A673 (cell line): ENCODE measurements at regions not wholly inside any gene's neighbourhood (a gene's known extent, or its start where the extent isn't known, plus 50 kb on each side); places are given as distances from the start of the nearest gene placed in this dataset.
"Not testable (repeated sequence)": the region's sequence is repeated elsewhere in the genome, so short reads cannot be mapped to it uniquely, and the experiment has no call there.

Experiments used
- BruUV-seq: library from RNA; stranded (reverse); fragments of 400-500 nt; replicated peaks from 2 replicates; lab custom pipeline; 2021; lab: Mats Ljungman, UMichigan
- CTCF ChIA-PET: fragments of 300-600 bp; sonication (Branson Sonifier 250); formaldehyde crosslinking; loops from one replicate; lab custom pipeline; 2022; ENCODE audit warnings: antibody characterized with exemption; lab: Charles Lee
- POLR2A ChIA-PET: fragments of 300-600 bp; sonication (Branson Sonifier 250); formaldehyde crosslinking; loops from one replicate; lab custom pipeline; 2022; ENCODE audit warnings: antibody characterized with exemption; ENCODE audit not compliant: low non-redundant PET; lab: Charles Lee
- DNase-seq: peaks from one replicate; pipeline ENCODE4 v3.0.0-alpha.2; 2015; ENCODE audit warnings: low spot score
- H3K27ac ChIP-seq: fragments of 200-600 bp; sonication (generic); 2 replicates; pipeline ENCODE4 v1.5.1; 2016; ENCODE audit warnings: mixed run types, low read depth, mild to moderate bottlenecking, mixed read lengths, antibody characterized with exemption, low read length; ENCODE audit not compliant: poor library complexity, severe bottlenecking
- H3K27me3 ChIP-seq: fragments of 200-600 bp; sonication (generic); replicated peaks from 2 replicates; pipeline ENCODE4 v1.6.1; 2017; ENCODE audit warnings: mixed run types, low read depth, mild to moderate bottlenecking, mixed read lengths, antibody characterized with exemption, low read length; ENCODE audit not compliant: insufficient read depth, poor library complexity
- H3K36me3 ChIP-seq: fragments of 200-600 bp; sonication (generic); 2 replicates; pipeline ENCODE4 v1.6.1; 2016; ENCODE audit warnings: mixed run types, mild to moderate bottlenecking, mixed read lengths, antibody characterized with exemption, low read length; ENCODE audit not compliant: insufficient read depth, poor library complexity, severe bottlenecking
- H3K4me1 ChIP-seq: fragments of 200-600 bp; sonication (generic); 2 replicates; pipeline ENCODE4 v1.6.1; 2017; ENCODE audit warnings: mixed run types, mild to moderate bottlenecking, mixed read lengths, antibody characterized with exemption, low read length; ENCODE audit not compliant: insufficient read depth, poor library complexity, severe bottlenecking
- H3K4me3 ChIP-seq: fragments of 200-600 bp; sonication (generic); 2 replicates; pipeline ENCODE4 v1.5.1; 2016; ENCODE audit warnings: low read depth, mixed run types, mild to moderate bottlenecking, mixed read lengths, low read length; ENCODE audit not compliant: poor library complexity, severe bottlenecking
- H3K9me3 ChIP-seq: fragments of 200-600 bp; sonication (generic); 2 replicates; pipeline ENCODE4 v1.6.1; 2016; ENCODE audit warnings: mixed run types, low read depth, mild to moderate bottlenecking, mixed read lengths, antibody characterized with exemption, low read length; ENCODE audit not compliant: poor library complexity, severe bottlenecking
- CTCF ChIP-seq: fragments of 300-800, 200-600 bp; sonication (generic); conservative IDR thresholded peaks from 2 replicates; pipeline ENCODE4 v1.5.1; 2017; ENCODE audit warnings: low read depth, mild to moderate bottlenecking, antibody characterized with exemption, low read length, moderate library complexity, mixed read lengths
- EZH2 ChIP-seq: fragments of 200-600 bp; sonication (generic); IDR thresholded peaks from 2 replicates; pipeline ENCODE4 v1.6.1; 2017; ENCODE audit warnings: borderline replicate concordance, low read depth, mild to moderate bottlenecking, mixed read lengths, antibody characterized with exemption, low read length; ENCODE audit not compliant: poor library complexity, severe bottlenecking
- intact Hi-C: fragments of 100-400 bp; cut with micrococcal nuclease; formaldehyde crosslinking; loops from one replicate; pipeline ENCODE4 v1.10.0; 2022; ENCODE audit not compliant: unreplicated experiment

- DNase-seq: no peak
- H3K9me3 ChIP-seq: no peaks in the 10 kb centered on the region
- H3K27ac ChIP-seq: no peak overlapping the region
- no peak overlapping the region for H3K4me3 ChIP-seq
- no peaks in the 10 kb centered on the region for H3K4me1 ChIP-seq
- H3K27me3 ChIP-seq: no peaks in the 10 kb centered on the region
- no peaks in the 10 kb centered on the region for H3K36me3 ChIP-seq
- no TSS peak for BruUV-seq
- ChIA-PET POLR2A (no interaction called here), CTCF (no interaction called here)
- no peak for TF ChIP-seq EZH2
- no peak for TF ChIP-seq CTCF
- intact Hi-C loops: no loop called here
Measured at GRCh38 chr7:124183649-124184048, 150.8 kb upstream of the TMEM229A start.

- Histone ChIP-seq H3K9me3 (no peaks in the 10 kb centered on the region), H3K4me1 (no peaks in the 10 kb centered on the region), H3K4me3 (no peak overlapping the region), H3K36me3 (no peaks in the 10 kb centered on the region), H3K27me3 (no peaks in the 10 kb centered on the region), H3K27ac (no peak overlapping the region)
- POLR2A ChIA-PET: no interaction called here
- BruUV-seq: no TSS peak
- intact Hi-C loops: no loop called here
- DNase-seq: no peak
- CTCF ChIA-PET: no interaction called here
- TF ChIP-seq CTCF (no peak), EZH2 (no peak)
Measured at GRCh38 chr7:124179641-124180040, 146.8 kb upstream of the TMEM229A start.

GRCh38 chr7:124177891-124178290 lies 145.0 kb upstream of the TMEM229A start:
- Histone ChIP-seq H3K36me3 (no peaks in the 10 kb centered on the region), H3K4me3 (no peak overlapping the region), H3K27ac (no peak overlapping the region), H3K9me3 (no peaks in the 10 kb centered on the region), H3K4me1 (no peaks in the 10 kb centered on the region), H3K27me3 (no peaks in the 10 kb centered on the region)
- no TSS peak for BruUV-seq
- POLR2A ChIA-PET: no interaction called here
- DNase-seq: no peak
- intact Hi-C loops: no loop called here
- CTCF ChIA-PET: no interaction called here
- TF ChIP-seq EZH2: no peak
- no peak for TF ChIP-seq CTCF

- H3K9me3 ChIP-seq, BruUV-seq, H3K36me3 ChIP-seq, CTCF ChIA-PET, H3K27me3 ChIP-seq, POLR2A ChIA-PET, H3K4me3 ChIP-seq, H3K4me1 ChIP-seq, DNase-seq, H3K27ac ChIP-seq: not testable (repeated sequence)
- intact Hi-C loops: loop anchor here (5.0 kb wide), 1 partner anchor 615 kb away; no protein-coding TSS in a partner anchor
Measured at GRCh38 chr7:124171812-124172211, 138.9 kb upstream of the TMEM229A start.
